GM23338 (cell line): ENCODE measurements at regions not wholly inside any gene's neighbourhood (a gene's known extent, or its start where the extent isn't known, plus 50 kb on each side); places are given as distances from the start of the nearest gene placed in this dataset.

Source experiments
- ATAC-seq: fragments of 200-7000 bp; cut with Tn5 transposase; 3 replicates; pipeline ENCODE4 v1.9.1; 2020
- DNase-seq: peaks from one replicate; pipeline ENCODE4 v3.0.0-alpha.2; 2015; ENCODE audit warnings: low spot score
- H2AFZ ChIP-seq: fragments of 200-600 bp; sonication (generic); 2 replicates; pipeline ENCODE4 v1.8.0; 2016; ENCODE audit warnings: antibody characterized with exemption, mild to moderate bottlenecking, moderate library complexity
- H3F3A ChIP-seq: fragments of 200-600 bp; sonication (generic); replicated peaks from 2 replicates; pipeline ENCODE4 v1.8.0; 2017; ENCODE audit warnings: antibody characterized with exemption, mixed run types, low read depth
- H3K27ac ChIP-seq: fragments of 200-600 bp; sonication (generic); 2 replicates; pipeline ENCODE4 v1.6.1; 2016; ENCODE audit warnings: low read depth
- H3K27me3 ChIP-seq: fragments of 200-600 bp; sonication (generic); 2 replicates; pipeline ENCODE4 v1.8.0; 2016; ENCODE audit warnings: mild to moderate bottlenecking, mixed run types, moderate library complexity; ENCODE audit not compliant: insufficient read depth
- H3K36me3 ChIP-seq: fragments of 200-600 bp; sonication (generic); 2 replicates; pipeline ENCODE4 v1.8.0; 2016; ENCODE audit warnings: mild to moderate bottlenecking; ENCODE audit not compliant: insufficient read depth
- H3K4me1 ChIP-seq: fragments of 200-600 bp; sonication (generic); 2 replicates; pipeline ENCODE4 v1.8.0; 2016; ENCODE audit warnings: mild to moderate bottlenecking, moderate library complexity; ENCODE audit not compliant: insufficient read depth
- H3K4me2 ChIP-seq: fragments of 200-600 bp; sonication (generic); 2 replicates; pipeline ENCODE4 v1.7.1; 2017; ENCODE audit warnings: mixed run types
- H3K4me3 ChIP-seq: fragments of 200-600 bp; sonication (generic); 2 replicates; pipeline ENCODE4 v1.6.1; 2016; ENCODE audit warnings: mixed run types
- H3K79me2 ChIP-seq: fragments of 200-600 bp; sonication (generic); replicated peaks from 2 replicates; pipeline ENCODE4 v1.8.0; 2017; ENCODE audit warnings: mild to moderate bottlenecking; ENCODE audit not compliant: insufficient read depth
- H3K9me2 ChIP-seq: fragments of 200-600 bp; sonication (generic); 2 replicates; pipeline ENCODE4 v1.8.0; 2017; ENCODE audit not compliant: insufficient read depth
- H4K20me1 ChIP-seq: fragments of 200-600 bp; sonication (generic); replicated peaks from 2 replicates; pipeline ENCODE4 v1.8.0; 2017; ENCODE audit warnings: mild to moderate bottlenecking; ENCODE audit not compliant: insufficient read depth
- H3K27ac Mint-ChIP-seq: 2 replicates; pipeline ENCODE4 v1.8.0; 2020; ENCODE audit warnings: inconsistent platforms, mild to moderate bottlenecking, moderate library complexity, mixed read lengths
- H3K27me3 Mint-ChIP-seq: 3 replicates; pipeline ENCODE4 v1.8.0; 2022; ENCODE audit warnings: low read depth, mild to moderate bottlenecking, moderate library complexity, mixed read lengths, inconsistent platforms; ENCODE audit not compliant: insufficient read depth, poor library complexity
- H3K36me3 Mint-ChIP-seq: 3 replicates; pipeline ENCODE4 v1.8.0; 2021; ENCODE audit warnings: low read depth, mild to moderate bottlenecking, inconsistent platforms, moderate library complexity, mixed read lengths
- H3K4me1 Mint-ChIP-seq: 3 replicates; pipeline ENCODE4 v1.8.0; 2020; ENCODE audit warnings: mild to moderate bottlenecking, inconsistent platforms, mixed read lengths
- H3K4me3 Mint-ChIP-seq: 3 replicates; pipeline ENCODE4 v1.8.0; 2021; ENCODE audit warnings: moderate library complexity, mild to moderate bottlenecking, inconsistent platforms, mixed read lengths
- H3K9me3 Mint-ChIP-seq: 3 replicates; pipeline ENCODE4 v1.8.0; 2020; ENCODE audit warnings: moderate library complexity, mild to moderate bottlenecking, inconsistent platforms, mixed read lengths
- CREB1 ChIP-seq: fragments of 250-450 bp; sonication (Bioruptor Pico); IDR thresholded peaks from 2 replicates; pipeline ENCODE4 v1.5.0; 2020; ENCODE audit warnings: low read depth, mild to moderate bottlenecking, moderate library complexity
- EZH2 ChIP-seq: fragments of 200-600 bp; sonication (generic); IDR thresholded peaks from one replicate; pipeline ENCODE4 v1.8.0; 2017; ENCODE audit warnings: antibody characterized with exemption, mild to moderate bottlenecking, low read depth; ENCODE audit not compliant: unreplicated experiment
- EZH2phosphoT487 ChIP-seq: fragments of 200-600 bp; sonication (generic); IDR thresholded peaks from one replicate; pipeline ENCODE4 v1.8.1; 2018; ENCODE audit warnings: antibody characterized with exemption; ENCODE audit not compliant: unreplicated experiment
- JUNB ChIP-seq: IDR thresholded peaks from one replicate; pipeline ENCODE4 v1.6.1; 2016; ENCODE audit warnings: antibody characterized with exemption; ENCODE audit not compliant: unreplicated experiment
- NANOG ChIP-seq: IDR thresholded peaks from 2 replicates; pipeline ENCODE4 v1.6.1; 2016; ENCODE audit warnings: antibody characterized with exemption, borderline replicate concordance
- POLR2AphosphoS5 ChIP-seq: IDR thresholded peaks from 2 replicates; pipeline ENCODE4 v1.6.1; 2016; ENCODE audit warnings: antibody characterized with exemption, low read depth
- STAT1 ChIP-seq: IDR thresholded peaks from one replicate; pipeline ENCODE4 v1.6.1; 2016; ENCODE audit warnings: antibody characterized with exemption; ENCODE audit not compliant: unreplicated experiment
- ZNF114 ChIP-seq: fragments of 250-450 bp; sonication (Bioruptor Pico); IDR thresholded peaks from 2 replicates; pipeline ENCODE4 v1.5.0; 2020; ENCODE audit warnings: mild to moderate bottlenecking, moderate library complexity
- ZNF331 ChIP-seq: fragments of 250-450 bp; sonication (Bioruptor Pico); IDR thresholded peaks from 2 replicates; pipeline ENCODE4 v1.5.0; 2020; ENCODE audit warnings: low read depth, mild to moderate bottlenecking, moderate library complexity
- TF ChIP-seq, protein P1 (sequence below): fragments of 250-450 bp; sonication (Bioruptor Pico); IDR thresholded peaks from 2 replicates; pipeline ENCODE4 v1.5.0; 2020; ENCODE audit warnings: mild to moderate bottlenecking, moderate library complexity
- TF ChIP-seq, protein P2 (sequence below): IDR thresholded peaks from 2 replicates; pipeline ENCODE4 v1.6.1; 2016; ENCODE audit warnings: antibody characterized with exemption
- TF ChIP-seq, protein P3 (sequence below), 2 experiments: fragments of 200-600 bp in 1 of 2; sonication (generic) in 1 of 2; conservative IDR thresholded peaks; 2 replicates each; pipeline versions ENCODE4 v1.5.1 to v1.6.1; 2016 to 2017; ENCODE audit warnings: antibody characterized with exemption in 2 of 2, low read depth in 2 of 2, mild to moderate bottlenecking in 2 of 2, moderate library complexity in 1 of 2
- TF ChIP-seq, protein P4 (sequence below): IDR thresholded peaks from one replicate; pipeline ENCODE4 v1.6.1; 2018; ENCODE audit warnings: antibody characterized with exemption; ENCODE audit not compliant: unreplicated experiment

DNA sequence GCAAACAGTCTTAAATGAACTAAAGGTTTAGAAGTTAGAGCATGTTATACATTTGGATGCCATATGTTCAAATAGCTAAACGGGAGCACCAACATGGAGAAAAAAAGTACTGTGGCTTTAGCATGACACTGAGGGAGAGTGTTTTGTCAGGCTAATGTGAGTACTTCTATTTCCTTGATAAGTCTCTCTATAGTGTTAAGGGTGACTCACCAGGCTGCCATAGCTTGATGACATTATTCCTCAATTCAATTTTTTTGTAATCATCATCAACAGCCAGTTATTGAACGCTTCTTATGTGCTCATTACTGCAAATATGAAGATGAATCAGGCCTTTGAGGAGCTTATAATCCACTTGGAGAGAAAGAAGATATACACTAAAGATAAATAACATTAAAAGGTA, 211.4 kb upstream of the GPR101 start:
- no peaks in the 10 kb centered on the region for H3K27me3 ChIP-seq
- no peaks in the 10 kb centered on the region for H3K4me1 ChIP-seq
- H3K27ac ChIP-seq: no peak overlapping the region
- no peak overlapping the region for H3K4me2 ChIP-seq
- no peaks in the 10 kb centered on the region for H3K79me2 ChIP-seq
- no peaks in the 10 kb centered on the region for H3K9me2 ChIP-seq
- H3K9me3 Mint-ChIP-seq: no peaks in the 10 kb centered on the region
- ATAC-seq: no peak
- H3K4me3 ChIP-seq: no peak overlapping the region
- H3K4me3 Mint-ChIP-seq: no peak overlapping the region
- no peaks in the 10 kb centered on the region for H4K20me1 ChIP-seq
- H3F3A ChIP-seq: no peaks in the 10 kb centered on the region
- no peak for DNase-seq
- H3K36me3 ChIP-seq: no peaks in the 10 kb centered on the region
- no peaks in the 10 kb centered on the region for H3K36me3 Mint-ChIP-seq
- H2AFZ ChIP-seq: no peak overlapping the region
- H3K4me1 Mint-ChIP-seq: no peaks in the 10 kb centered on the region; the same call in 2 of the 3 replicates
- H3K27me3 Mint-ChIP-seq: no peaks in the 10 kb centered on the region
- TF ChIP-seq JUNB: no peak
- TF ChIP-seq EZH2phosphoT487: no peak
- no peak for TF ChIP-seq STAT1
- TF ChIP-seq, protein P1, sequence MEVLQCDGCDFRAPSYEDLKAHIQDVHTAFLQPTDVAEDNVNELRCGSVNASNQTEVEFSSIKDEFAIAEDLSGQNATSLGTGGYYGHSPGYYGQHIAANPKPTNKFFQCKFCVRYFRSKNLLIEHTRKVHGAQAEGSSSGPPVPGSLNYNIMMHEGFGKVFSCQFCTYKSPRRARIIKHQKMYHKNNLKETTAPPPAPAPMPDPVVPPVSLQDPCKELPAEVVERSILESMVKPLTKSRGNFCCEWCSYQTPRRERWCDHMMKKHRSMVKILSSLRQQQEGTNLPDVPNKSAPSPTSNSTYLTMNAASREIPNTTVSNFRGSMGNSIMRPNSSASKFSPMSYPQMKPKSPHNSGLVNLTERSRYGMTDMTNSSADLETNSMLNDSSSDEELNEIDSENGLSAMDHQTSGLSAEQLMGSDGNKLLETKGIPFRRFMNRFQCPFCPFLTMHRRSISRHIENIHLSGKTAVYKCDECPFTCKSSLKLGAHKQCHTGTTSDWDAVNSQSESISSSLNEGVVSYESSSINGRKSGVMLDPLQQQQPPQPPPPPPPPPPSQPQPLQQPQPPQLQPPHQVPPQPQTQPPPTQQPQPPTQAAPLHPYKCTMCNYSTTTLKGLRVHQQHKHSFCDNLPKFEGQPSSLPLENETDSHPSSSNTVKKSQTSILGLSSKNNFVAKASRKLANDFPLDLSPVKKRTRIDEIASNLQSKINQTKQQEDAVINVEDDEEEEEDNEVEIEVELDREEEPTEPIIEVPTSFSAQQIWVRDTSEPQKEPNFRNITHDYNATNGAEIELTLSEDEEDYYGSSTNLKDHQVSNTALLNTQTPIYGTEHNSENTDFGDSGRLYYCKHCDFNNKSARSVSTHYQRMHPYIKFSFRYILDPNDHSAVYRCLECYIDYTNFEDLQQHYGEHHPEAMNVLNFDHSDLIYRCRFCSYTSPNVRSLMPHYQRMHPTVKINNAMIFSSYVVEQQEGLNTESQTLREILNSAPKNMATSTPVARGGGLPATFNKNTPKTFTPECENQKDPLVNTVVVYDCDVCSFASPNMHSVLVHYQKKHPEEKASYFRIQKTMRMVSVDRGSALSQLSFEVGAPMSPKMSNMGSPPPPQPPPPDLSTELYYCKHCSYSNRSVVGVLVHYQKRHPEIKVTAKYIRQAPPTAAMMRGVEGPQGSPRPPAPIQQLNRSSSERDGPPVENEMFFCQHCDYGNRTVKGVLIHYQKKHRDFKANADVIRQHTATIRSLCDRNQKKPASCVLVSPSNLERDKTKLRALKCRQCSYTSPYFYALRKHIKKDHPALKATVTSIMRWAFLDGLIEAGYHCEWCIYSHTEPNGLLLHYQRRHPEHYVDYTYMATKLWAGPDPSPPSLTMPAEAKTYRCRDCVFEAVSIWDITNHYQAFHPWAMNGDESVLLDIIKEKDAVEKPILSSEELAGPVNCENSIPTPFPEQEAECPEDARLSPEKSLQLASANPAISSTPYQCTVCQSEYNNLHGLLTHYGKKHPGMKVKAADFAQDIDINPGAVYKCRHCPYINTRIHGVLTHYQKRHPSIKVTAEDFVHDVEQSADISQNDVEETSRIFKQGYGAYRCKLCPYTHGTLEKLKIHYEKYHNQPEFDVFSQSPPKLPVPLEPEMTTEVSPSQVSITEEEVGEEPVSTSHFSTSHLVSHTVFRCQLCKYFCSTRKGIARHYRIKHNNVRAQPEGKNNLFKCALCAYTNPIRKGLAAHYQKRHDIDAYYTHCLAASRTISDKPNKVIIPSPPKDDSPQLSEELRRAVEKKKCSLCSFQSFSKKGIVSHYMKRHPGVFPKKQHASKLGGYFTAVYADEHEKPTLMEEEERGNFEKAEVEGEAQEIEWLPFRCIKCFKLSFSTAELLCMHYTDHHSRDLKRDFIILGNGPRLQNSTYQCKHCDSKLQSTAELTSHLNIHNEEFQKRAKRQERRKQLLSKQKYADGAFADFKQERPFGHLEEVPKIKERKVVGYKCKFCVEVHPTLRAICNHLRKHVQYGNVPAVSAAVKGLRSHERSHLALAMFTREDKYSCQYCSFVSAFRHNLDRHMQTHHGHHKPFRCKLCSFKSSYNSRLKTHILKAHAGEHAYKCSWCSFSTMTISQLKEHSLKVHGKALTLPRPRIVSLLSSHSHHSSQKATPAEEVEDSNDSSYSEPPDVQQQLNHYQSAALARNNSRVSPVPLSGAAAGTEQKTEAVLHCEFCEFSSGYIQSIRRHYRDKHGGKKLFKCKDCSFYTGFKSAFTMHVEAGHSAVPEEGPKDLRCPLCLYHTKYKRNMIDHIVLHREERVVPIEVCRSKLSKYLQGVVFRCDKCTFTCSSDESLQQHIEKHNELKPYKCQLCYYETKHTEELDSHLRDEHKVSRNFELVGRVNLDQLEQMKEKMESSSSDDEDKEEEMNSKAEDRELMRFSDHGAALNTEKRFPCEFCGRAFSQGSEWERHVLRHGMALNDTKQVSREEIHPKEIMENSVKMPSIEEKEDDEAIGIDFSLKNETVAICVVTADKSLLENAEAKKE: no peak
- TF ChIP-seq EZH2: no peak
- no peak for TF ChIP-seq ZNF114 (CRISPR knock-in tag)
- TF ChIP-seq, protein P2, sequence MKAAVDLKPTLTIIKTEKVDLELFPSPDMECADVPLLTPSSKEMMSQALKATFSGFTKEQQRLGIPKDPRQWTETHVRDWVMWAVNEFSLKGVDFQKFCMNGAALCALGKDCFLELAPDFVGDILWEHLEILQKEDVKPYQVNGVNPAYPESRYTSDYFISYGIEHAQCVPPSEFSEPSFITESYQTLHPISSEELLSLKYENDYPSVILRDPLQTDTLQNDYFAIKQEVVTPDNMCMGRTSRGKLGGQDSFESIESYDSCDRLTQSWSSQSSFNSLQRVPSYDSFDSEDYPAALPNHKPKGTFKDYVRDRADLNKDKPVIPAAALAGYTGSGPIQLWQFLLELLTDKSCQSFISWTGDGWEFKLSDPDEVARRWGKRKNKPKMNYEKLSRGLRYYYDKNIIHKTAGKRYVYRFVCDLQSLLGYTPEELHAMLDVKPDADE: no peak
- no peak for TF ChIP-seq CREB1 (CRISPR knock-in tag)
- TF ChIP-seq, protein P3, sequence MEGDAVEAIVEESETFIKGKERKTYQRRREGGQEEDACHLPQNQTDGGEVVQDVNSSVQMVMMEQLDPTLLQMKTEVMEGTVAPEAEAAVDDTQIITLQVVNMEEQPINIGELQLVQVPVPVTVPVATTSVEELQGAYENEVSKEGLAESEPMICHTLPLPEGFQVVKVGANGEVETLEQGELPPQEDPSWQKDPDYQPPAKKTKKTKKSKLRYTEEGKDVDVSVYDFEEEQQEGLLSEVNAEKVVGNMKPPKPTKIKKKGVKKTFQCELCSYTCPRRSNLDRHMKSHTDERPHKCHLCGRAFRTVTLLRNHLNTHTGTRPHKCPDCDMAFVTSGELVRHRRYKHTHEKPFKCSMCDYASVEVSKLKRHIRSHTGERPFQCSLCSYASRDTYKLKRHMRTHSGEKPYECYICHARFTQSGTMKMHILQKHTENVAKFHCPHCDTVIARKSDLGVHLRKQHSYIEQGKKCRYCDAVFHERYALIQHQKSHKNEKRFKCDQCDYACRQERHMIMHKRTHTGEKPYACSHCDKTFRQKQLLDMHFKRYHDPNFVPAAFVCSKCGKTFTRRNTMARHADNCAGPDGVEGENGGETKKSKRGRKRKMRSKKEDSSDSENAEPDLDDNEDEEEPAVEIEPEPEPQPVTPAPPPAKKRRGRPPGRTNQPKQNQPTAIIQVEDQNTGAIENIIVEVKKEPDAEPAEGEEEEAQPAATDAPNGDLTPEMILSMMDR (conservative IDR thresholded peaks at IDR 0.05; ENCODE audit: low read depth in 2 of 2): no peak
- TF ChIP-seq, protein P4, sequence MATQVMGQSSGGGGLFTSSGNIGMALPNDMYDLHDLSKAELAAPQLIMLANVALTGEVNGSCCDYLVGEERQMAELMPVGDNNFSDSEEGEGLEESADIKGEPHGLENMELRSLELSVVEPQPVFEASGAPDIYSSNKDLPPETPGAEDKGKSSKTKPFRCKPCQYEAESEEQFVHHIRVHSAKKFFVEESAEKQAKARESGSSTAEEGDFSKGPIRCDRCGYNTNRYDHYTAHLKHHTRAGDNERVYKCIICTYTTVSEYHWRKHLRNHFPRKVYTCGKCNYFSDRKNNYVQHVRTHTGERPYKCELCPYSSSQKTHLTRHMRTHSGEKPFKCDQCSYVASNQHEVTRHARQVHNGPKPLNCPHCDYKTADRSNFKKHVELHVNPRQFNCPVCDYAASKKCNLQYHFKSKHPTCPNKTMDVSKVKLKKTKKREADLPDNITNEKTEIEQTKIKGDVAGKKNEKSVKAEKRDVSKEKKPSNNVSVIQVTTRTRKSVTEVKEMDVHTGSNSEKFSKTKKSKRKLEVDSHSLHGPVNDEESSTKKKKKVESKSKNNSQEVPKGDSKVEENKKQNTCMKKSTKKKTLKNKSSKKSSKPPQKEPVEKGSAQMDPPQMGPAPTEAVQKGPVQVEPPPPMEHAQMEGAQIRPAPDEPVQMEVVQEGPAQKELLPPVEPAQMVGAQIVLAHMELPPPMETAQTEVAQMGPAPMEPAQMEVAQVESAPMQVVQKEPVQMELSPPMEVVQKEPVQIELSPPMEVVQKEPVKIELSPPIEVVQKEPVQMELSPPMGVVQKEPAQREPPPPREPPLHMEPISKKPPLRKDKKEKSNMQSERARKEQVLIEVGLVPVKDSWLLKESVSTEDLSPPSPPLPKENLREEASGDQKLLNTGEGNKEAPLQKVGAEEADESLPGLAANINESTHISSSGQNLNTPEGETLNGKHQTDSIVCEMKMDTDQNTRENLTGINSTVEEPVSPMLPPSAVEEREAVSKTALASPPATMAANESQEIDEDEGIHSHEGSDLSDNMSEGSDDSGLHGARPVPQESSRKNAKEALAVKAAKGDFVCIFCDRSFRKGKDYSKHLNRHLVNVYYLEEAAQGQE: no peak
- no peak for TF ChIP-seq POLR2AphosphoS5
- no peak for TF ChIP-seq ZNF331
- no peak for TF ChIP-seq NANOG
- H3K27ac Mint-ChIP-seq: no peak overlapping the region; the same call in 1 of the 2 replicates
